Gastroesophageal sphincter (tissue), 3 donors: ENCODE measurements at regions not wholly inside any gene's neighbourhood (a gene's known extent, or its start where the extent isn't known, plus 50 kb on each side); places are given as distances from the start of the nearest gene placed in this dataset.

Experiments
- CTCF ChIP-seq, 4 experiments: fragments of 200-600 bp in 2 of 4; fragments of 450-650 bp in 2 of 4; sonication (generic) in 1 of 4; IDR thresholded peaks; one replicate each; pipeline ENCODE4 v1.5.1; 2017 to 2019; ENCODE audit warnings: antibody characterized with exemption in 4 of 4, mild to moderate bottlenecking in 2 of 4, moderate library complexity in 2 of 4
- EP300 ChIP-seq: sonication (generic); formaldehyde crosslinking; IDR thresholded peaks from one replicate; pipeline ENCODE4 v1.6.1; 2017; ENCODE audit warnings: antibody characterized with exemption, mild to moderate bottlenecking
- POLR2A ChIP-seq, 2 donors: fragments of 450-650 bp; IDR thresholded peaks; one replicate each; pipeline ENCODE4 v1.6.1; 2017; ENCODE audit warnings: antibody characterized with exemption in 2 of 2, mild to moderate bottlenecking in 2 of 2, moderate library complexity in 1 of 2
- POLR2AphosphoS5 ChIP-seq: sonication (generic); formaldehyde crosslinking; IDR thresholded peaks from one replicate; pipeline ENCODE4 v1.6.1; 2017; ENCODE audit warnings: antibody characterized with exemption

GRCh38 chr10:36474456-36474855 is 650.9 kb upstream of the ANKRD30A start:
- TF ChIP-seq CTCF (IDR thresholded peaks at IDR 0.05) (no peak), POLR2AphosphoS5 (no peak), POLR2A (IDR thresholded peaks at IDR 0.05) (no peak), EP300 (no peak)
